ENCODE measurements at regions not wholly inside any gene's neighbourhood (a gene's known extent, or its start where the extent isn't known, plus 50 kb on each side); places are given as distances from the start of the nearest gene placed in this dataset.

DNA sequence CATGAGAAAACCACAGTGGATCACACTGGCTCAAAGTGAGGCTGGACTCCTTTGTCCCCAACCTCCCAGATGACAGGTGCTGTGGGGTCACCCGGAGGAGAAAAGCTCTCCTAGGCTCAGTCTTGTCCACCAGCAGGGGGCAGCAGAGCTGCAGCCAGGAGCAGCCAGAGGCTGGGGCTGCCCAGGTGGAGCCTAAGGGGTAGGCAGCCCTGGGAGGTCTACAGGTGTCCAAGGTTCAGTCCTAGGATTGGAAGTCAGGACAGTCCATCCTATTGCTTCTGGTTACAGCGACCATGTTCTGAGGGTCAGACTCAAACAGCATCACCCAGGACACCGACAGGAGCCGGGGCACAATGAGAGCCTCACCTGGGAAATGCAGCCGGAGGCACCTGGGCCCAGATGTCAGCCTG lies 77.6 kb upstream of the IGLL5 start:
- H3K4me3 ChIP-seq (ENCODE audit: low read length): no peak overlapping the region
- H3K4me1 ChIP-seq (ENCODE audit: control insufficient read depth, low read depth, low read length): no peaks in the 10 kb centered on the region
- H3K27ac ChIP-seq (ENCODE audit: low read length): no peak overlapping the region
- peaks cover 42% of the 10 kb centered on the region for H3K27me3 ChIP-seq (ENCODE audit: control insufficient read depth, insufficient read depth, low read length)
- no peaks in the 10 kb centered on the region for H3K9me3 ChIP-seq (ENCODE audit: control insufficient read depth, low read depth, low read length)
- no peaks in the 10 kb centered on the region for H3K36me3 ChIP-seq (ENCODE audit: control insufficient read depth, low read depth, low read length)
- no peak overlapping the region for H3K9ac ChIP-seq (ENCODE audit: low read length)

GRCh38 chr22:22810471-22810870 lies 77.1 kb upstream of the IGLL5 start:
- no peak overlapping the region for H3K27ac ChIP-seq (ENCODE audit: low read length)
- H3K9me3 ChIP-seq (ENCODE audit: control insufficient read depth, low read depth, low read length): no peaks in the 10 kb centered on the region
- H3K4me3 ChIP-seq (ENCODE audit: low read length): no peak overlapping the region
- H3K9ac ChIP-seq (ENCODE audit: low read length): no peak overlapping the region
- no peaks in the 10 kb centered on the region for H3K36me3 ChIP-seq (ENCODE audit: control insufficient read depth, low read depth, low read length)
- H3K27me3 ChIP-seq (ENCODE audit: control insufficient read depth, insufficient read depth, low read length): peaks cover 42% of the 10 kb centered on the region
- H3K4me1 ChIP-seq (ENCODE audit: control insufficient read depth, low read depth, low read length): no peaks in the 10 kb centered on the region

DNA sequence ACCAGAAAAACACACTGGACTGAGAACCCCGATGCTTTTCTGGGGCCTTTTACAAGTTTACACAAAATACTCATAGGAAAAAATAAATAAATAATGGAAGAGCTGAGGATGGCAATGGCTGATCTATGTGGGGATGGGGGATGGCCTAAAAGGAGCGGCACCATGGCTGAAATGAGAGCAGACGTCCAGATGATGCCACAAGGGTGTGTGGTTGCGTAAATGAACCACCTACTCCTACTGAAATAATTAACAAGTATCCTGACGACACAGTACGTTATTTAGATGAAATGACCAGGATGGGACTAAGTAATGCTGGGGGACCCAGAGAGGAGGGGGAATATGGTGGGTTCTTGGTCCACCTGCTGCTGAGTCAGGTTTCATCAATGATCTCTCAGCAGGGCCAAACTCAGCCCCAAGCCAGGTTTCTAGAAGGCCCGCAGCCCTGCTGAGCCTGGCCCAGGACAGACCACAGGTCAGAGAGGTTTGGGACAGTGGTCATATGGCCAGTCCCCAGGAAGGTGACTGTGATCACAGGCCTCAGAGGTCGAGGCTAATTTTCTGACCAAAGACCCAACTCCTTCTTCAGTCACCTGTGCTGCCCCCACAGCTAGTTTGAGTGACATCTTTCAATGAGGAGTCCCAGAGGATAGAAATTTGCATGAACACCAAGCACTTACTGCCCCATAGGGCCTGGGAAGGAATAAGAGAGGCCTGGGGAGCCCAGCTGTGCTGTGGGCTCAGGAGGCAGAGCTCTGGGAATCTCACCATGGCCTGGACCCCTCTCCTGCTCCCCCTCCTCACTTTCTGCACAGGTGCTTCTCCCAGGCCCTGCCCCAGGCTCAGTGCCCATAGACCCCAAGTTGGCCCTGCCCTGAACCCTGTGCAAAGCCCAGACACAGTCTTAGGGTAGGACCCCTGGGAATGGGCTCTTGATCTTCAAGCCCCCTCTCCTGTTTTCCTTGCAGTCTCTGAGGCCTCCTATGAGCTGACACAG lies 76.3 kb upstream of the IGLL5 start:
- H3K9ac ChIP-seq (ENCODE audit: low read length): no peak overlapping the region
- H3K27ac ChIP-seq (ENCODE audit: low read length): no peak overlapping the region
- H3K9me3 ChIP-seq (ENCODE audit: control insufficient read depth, low read depth, low read length): no peaks in the 10 kb centered on the region
- no peaks in the 10 kb centered on the region for H3K4me1 ChIP-seq (ENCODE audit: control insufficient read depth, low read depth, low read length)
- H3K36me3 ChIP-seq (ENCODE audit: control insufficient read depth, low read depth, low read length): no peaks in the 10 kb centered on the region
- H3K4me3 ChIP-seq (ENCODE audit: low read length): no peak overlapping the region
- H3K27me3 ChIP-seq (ENCODE audit: control insufficient read depth, insufficient read depth, low read length): peaks cover 43% of the 10 kb centered on the region

DNA sequence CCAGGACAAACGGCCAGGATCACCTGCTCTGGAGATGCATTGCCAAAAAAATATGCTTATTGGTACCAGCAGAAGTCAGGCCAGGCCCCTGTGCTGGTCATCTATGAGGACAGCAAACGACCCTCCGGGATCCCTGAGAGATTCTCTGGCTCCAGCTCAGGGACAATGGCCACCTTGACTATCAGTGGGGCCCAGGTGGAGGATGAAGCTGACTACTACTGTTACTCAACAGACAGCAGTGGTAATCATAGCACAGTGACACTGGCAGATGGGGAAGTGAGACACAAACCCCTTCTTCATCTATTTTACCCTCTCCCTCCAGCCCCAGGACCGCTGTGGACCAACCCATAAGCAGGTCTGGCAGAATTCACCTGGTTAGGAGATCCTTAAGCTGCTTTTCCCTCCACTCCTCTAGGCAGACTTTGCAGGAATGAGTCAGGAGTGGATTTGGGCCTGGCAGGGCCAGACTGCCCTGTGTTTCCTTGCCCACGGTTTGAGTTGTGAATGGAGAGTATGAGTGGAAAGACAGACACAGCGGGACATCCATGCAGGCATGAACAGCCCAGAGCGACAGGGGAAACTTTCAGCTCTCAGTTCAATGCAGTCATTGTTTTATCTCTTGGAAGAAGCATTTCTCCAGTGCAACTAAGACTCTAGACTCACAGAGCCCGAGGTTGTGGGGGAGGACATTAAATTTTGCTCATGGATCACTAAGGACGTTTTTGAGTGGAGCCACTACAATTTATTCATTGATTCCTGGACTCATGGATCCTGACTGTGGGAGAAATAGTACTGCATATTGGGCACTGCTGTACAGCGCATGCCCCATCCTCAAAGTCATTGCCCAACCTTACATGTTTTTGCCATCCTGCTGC lies 75.3 kb upstream of the IGLL5 start:
- no peaks in the 10 kb centered on the region for H3K36me3 ChIP-seq (ENCODE audit: control insufficient read depth, low read depth, low read length)
- peaks cover 40% of the 10 kb centered on the region for H3K27me3 ChIP-seq (ENCODE audit: control insufficient read depth, insufficient read depth, low read length)
- H3K4me3 ChIP-seq (ENCODE audit: low read length): no peak overlapping the region
- H3K9me3 ChIP-seq (ENCODE audit: control insufficient read depth, low read depth, low read length): no peaks in the 10 kb centered on the region
- no peaks in the 10 kb centered on the region for H3K4me1 ChIP-seq (ENCODE audit: control insufficient read depth, low read depth, low read length)
- H3K9ac ChIP-seq (ENCODE audit: low read length): no peak overlapping the region
- H3K27ac ChIP-seq (ENCODE audit: low read length): no peak overlapping the region

DNA sequence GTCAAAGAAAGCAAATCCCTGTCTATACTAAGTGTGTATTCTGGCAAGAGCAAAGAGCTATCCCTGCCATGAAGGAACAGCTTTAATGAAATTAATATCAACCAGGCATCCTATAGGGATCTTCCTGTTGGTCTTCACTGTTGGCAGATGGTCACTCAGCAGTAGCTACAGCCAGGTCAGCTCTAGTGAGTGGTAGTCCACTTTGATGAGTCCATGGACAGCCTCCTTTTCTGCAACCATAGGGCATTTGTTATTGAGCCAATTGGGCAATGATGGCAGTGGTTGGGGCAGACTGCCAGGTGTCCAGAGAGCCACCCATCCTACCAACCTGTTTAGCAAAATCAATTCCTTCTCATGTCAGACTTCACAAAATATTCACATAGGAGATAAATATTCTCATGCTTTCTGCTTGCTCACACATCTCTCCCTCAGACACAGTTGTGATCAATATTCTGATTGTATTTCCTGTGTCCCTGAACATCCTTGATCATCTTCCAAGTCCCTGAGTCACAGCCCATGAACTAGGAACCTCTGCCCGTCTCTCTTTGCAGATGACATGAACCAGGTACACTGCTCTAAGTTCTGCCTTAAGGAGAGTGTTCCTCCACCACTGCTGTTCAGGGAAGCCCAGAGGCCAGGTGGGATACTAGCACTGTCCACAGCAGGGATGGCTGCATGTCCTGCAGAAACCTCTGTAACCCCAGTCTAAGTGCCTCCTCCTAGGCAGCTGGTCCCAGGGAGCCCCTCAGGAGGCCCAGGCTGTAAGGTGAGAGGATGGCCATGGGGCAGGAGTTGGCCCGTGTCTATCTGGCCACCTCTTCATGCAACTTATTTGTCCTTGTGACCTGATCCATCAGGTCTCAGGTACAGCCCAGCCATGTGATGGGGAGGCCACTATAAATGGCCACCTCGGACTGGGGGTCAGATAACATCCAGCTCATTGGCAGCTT lies 74.2 kb upstream of the IGLL5 start:
- Histone ChIP-seq H3K9me3 (ENCODE audit: control insufficient read depth, low read depth, low read length) (no peaks in the 10 kb centered on the region), H3K4me1 (ENCODE audit: control insufficient read depth, low read depth, low read length) (no peaks in the 10 kb centered on the region), H3K36me3 (ENCODE audit: control insufficient read depth, low read depth, low read length) (no peaks in the 10 kb centered on the region), H3K4me3 (ENCODE audit: low read length) (no peak overlapping the region), H3K9ac (ENCODE audit: low read length) (no peak overlapping the region), H3K27ac (ENCODE audit: low read length) (no peak overlapping the region), H3K27me3 (ENCODE audit: control insufficient read depth, insufficient read depth, low read length) (peaks cover 36% of the 10 kb centered on the region)

GRCh38 chr22:22814666-22815396 lies 72.8 kb upstream of the IGLL5 start:
- no peak overlapping the region for H3K9ac ChIP-seq (ENCODE audit: low read length)
- H3K9me3 ChIP-seq (ENCODE audit: control insufficient read depth, low read depth, low read length): no peaks in the 10 kb centered on the region
- H3K4me3 ChIP-seq (ENCODE audit: low read length): no peak overlapping the region
- H3K36me3 ChIP-seq (ENCODE audit: control insufficient read depth, low read depth, low read length): no peaks in the 10 kb centered on the region
- peaks cover 22% of the 10 kb centered on the region for H3K27me3 ChIP-seq (ENCODE audit: control insufficient read depth, insufficient read depth, low read length)
- H3K4me1 ChIP-seq (ENCODE audit: control insufficient read depth, low read depth, low read length): no peaks in the 10 kb centered on the region
- H3K27ac ChIP-seq (ENCODE audit: low read length): no peak overlapping the region

GRCh38 chr22:22815397-22816170 lies 72.0 kb upstream of the IGLL5 start:
- Histone ChIP-seq H3K27me3 (ENCODE audit: control insufficient read depth, insufficient read depth, low read length) (peaks cover 22% of the 10 kb centered on the region), H3K4me3 (ENCODE audit: low read length) (no peak overlapping the region), H3K36me3 (ENCODE audit: control insufficient read depth, low read depth, low read length) (no peaks in the 10 kb centered on the region), H3K9me3 (ENCODE audit: control insufficient read depth, low read depth, low read length) (no peaks in the 10 kb centered on the region), H3K4me1 (ENCODE audit: control insufficient read depth, low read depth, low read length) (no peaks in the 10 kb centered on the region), H3K9ac (ENCODE audit: low read length) (no peak overlapping the region), H3K27ac (ENCODE audit: low read length) (no peak overlapping the region)

GRCh38 chr22:22816171-22816514 lies 71.5 kb upstream of the IGLL5 start:
- Histone ChIP-seq H3K27me3 (ENCODE audit: control insufficient read depth, insufficient read depth, low read length) (peaks cover 22% of the 10 kb centered on the region), H3K27ac (ENCODE audit: low read length) (no peak overlapping the region), H3K36me3 (ENCODE audit: control insufficient read depth, low read depth, low read length) (no peaks in the 10 kb centered on the region), H3K4me3 (ENCODE audit: low read length) (no peak overlapping the region), H3K9ac (ENCODE audit: low read length) (no peak overlapping the region), H3K4me1 (ENCODE audit: control insufficient read depth, low read depth, low read length) (no peaks in the 10 kb centered on the region), H3K9me3 (ENCODE audit: control insufficient read depth, low read depth, low read length) (no peaks in the 10 kb centered on the region)

- no peak overlapping the region for H3K4me3 ChIP-seq (ENCODE audit: low read length)
- no peak overlapping the region for H3K9ac ChIP-seq (ENCODE audit: low read length)
- H3K27ac ChIP-seq (ENCODE audit: low read length): no peak overlapping the region
- H3K9me3 ChIP-seq (ENCODE audit: control insufficient read depth, low read depth, low read length): no peaks in the 10 kb centered on the region
- no peaks in the 10 kb centered on the region for H3K4me1 ChIP-seq (ENCODE audit: control insufficient read depth, low read depth, low read length)
- peaks cover 28% of the 10 kb centered on the region for H3K27me3 ChIP-seq (ENCODE audit: control insufficient read depth, insufficient read depth, low read length)
- no peaks in the 10 kb centered on the region for H3K36me3 ChIP-seq (ENCODE audit: control insufficient read depth, low read depth, low read length)
Observed at GRCh38 chr22:22816766-22817410, 70.7 kb upstream of the IGLL5 start.
